Upper lobe of left lung (tissue), 6 donors: ENCODE measurements at regions not wholly inside any gene's neighbourhood (a gene's known extent, or its start where the extent isn't known, plus 50 kb on each side); places are given as distances from the start of the nearest gene placed in this dataset.

Experiments used
- ATAC-seq, 2 donors: fragments of 200-7000 bp; cut with Tn5 transposase; one replicate each; pipeline ENCODE4 v1.9.1; 2022; ENCODE audit warnings: mild to moderate bottlenecking in 2 of 2, moderate library complexity in 2 of 2; ENCODE audit not compliant: low FRiP score in 2 of 2
- DNase-seq, 2 donors: peaks; one replicate each; pipeline ENCODE4 v3.0.0-alpha.2; 2019 to 2020
- H3K27ac ChIP-seq, 4 donors: fragments of 200-600 bp; sonication (generic); one replicate each; pipeline ENCODE4 v1.5.1; 2016 to 2019
- H3K27me3 ChIP-seq, 4 donors: fragments of 200-600 bp; sonication (generic); one replicate each; pipeline ENCODE4 v1.5.1; 2017 to 2019
- H3K36me3 ChIP-seq, 4 donors: fragments of 200-600 bp; sonication (generic); one replicate each; pipeline ENCODE4 v1.5.1; 2016 to 2019
- H3K4me1 ChIP-seq, 4 donors: fragments of 200-600 bp; sonication (generic); one replicate each; pipeline ENCODE4 v1.5.1; 2018 to 2019
- H3K4me3 ChIP-seq, 4 donors: fragments of 200-600 bp; sonication (generic); one replicate each; pipeline ENCODE4 v1.5.1; 2017 to 2019; ENCODE audit warnings: mild to moderate bottlenecking in 2 of 4, moderate library complexity in 1 of 4
- H3K9me3 ChIP-seq, 4 donors: fragments of 200-600 bp; sonication (generic); one replicate each; pipeline ENCODE4 v1.5.1; 2018 to 2019
- EP300 ChIP-seq, 4 donors: sonication (generic); formaldehyde crosslinking; IDR thresholded peaks; one replicate each; pipeline ENCODE4 v1.5.1; 2017; ENCODE audit warnings: antibody characterized with exemption in 4 of 4, control low read depth in 2 of 4
- POLR2A ChIP-seq, 4 donors: fragments of 450-650 bp; IDR thresholded peaks; one replicate each; pipeline ENCODE4 v1.5.1; 2016 to 2017; ENCODE audit warnings: antibody characterized with exemption in 4 of 4, mild to moderate bottlenecking in 2 of 4
- POLR2AphosphoS5 ChIP-seq, 2 donors: sonication (generic); formaldehyde crosslinking; IDR thresholded peaks; one replicate each; pipeline ENCODE4 v1.5.1; 2017; ENCODE audit warnings: antibody characterized with exemption in 2 of 2
- WGBS, 2 donors: methylation state at CpG; one replicate each; pipeline ENCODE4 v1.1.5; 2017 to 2018; 5-methylcytosine and 5-hydroxymethylcytosine counted together
- TF ChIP-seq, protein P1 (sequence below), 6 experiments: fragments of 450-650 bp in 4 of 6; fragments of 200-600 bp in 2 of 6; sonication (generic) in 2 of 6; IDR thresholded peaks; one replicate each; pipeline ENCODE4 v1.5.1; 2016 to 2019; ENCODE audit warnings: antibody characterized with exemption in 6 of 6
- donor health status: DM: no; HTN: no; CAD: no; lungs with moderate emphysema.
- donor health status: DM: no; HTN: yes; CAD: no; lungs with severe emphysema.

GRCh38 chr14:101337053-101337452 lies 224.2 kb upstream of the DIO3 start:
- Histone ChIP-seq H3K36me3 (no peaks in the 10 kb centered on the region), H3K4me3 (no peak overlapping the region), H3K27ac (no peak overlapping the region), H3K9me3 (peaks cover 0 to 3% (median 0%) of the 10 kb centered on the region in 4 donors), H3K27me3 (no peaks in the 10 kb centered on the region), H3K4me1 (peaks cover 0 to 8% (median 0%) of the 10 kb centered on the region in 4 donors)
- DNase-seq: no peak
- TF ChIP-seq EP300 (IDR thresholded peaks at IDR 0.05) (no peak), POLR2AphosphoS5 (IDR thresholded peaks at IDR 0.05) (no peak), POLR2A (IDR thresholded peaks at IDR 0.05) (no peak)
- TF ChIP-seq, protein P1, sequence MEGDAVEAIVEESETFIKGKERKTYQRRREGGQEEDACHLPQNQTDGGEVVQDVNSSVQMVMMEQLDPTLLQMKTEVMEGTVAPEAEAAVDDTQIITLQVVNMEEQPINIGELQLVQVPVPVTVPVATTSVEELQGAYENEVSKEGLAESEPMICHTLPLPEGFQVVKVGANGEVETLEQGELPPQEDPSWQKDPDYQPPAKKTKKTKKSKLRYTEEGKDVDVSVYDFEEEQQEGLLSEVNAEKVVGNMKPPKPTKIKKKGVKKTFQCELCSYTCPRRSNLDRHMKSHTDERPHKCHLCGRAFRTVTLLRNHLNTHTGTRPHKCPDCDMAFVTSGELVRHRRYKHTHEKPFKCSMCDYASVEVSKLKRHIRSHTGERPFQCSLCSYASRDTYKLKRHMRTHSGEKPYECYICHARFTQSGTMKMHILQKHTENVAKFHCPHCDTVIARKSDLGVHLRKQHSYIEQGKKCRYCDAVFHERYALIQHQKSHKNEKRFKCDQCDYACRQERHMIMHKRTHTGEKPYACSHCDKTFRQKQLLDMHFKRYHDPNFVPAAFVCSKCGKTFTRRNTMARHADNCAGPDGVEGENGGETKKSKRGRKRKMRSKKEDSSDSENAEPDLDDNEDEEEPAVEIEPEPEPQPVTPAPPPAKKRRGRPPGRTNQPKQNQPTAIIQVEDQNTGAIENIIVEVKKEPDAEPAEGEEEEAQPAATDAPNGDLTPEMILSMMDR (IDR thresholded peaks at IDR 0.05): no peak
- WGBS, 2 donors: 83% methylated on average over 7 of the region's 7 CpGs
- no peak for ATAC-seq

DNA sequence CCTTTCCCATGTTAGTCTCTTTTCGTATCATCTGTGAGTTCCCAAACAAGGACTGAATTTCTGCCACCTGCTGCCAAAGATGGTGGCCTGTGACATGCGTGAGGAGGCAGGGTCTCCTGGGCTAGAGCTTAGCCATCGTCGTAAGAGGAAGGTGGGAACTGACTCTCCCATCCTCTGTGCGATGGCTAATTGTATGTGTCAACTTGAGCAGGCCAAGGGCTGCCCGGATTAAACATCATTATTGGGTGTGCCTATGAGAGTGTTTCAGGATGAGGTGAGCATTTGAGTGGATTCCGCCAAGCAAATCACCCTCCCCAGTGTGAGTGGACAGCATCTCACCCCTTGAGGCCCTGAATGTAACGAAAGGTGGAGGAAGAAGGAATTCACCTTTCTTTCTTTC lies 220.7 kb upstream of the DIO3 start:
- TF ChIP-seq POLR2A (IDR thresholded peaks at IDR 0.05) (no peak), POLR2AphosphoS5 (IDR thresholded peaks at IDR 0.05) (no peak), EP300 (IDR thresholded peaks at IDR 0.05) (no peak)
- TF ChIP-seq, protein P1 (IDR thresholded peaks at IDR 0.05): no peak
- no peaks in the 10 kb centered on the region for H3K36me3 ChIP-seq
- DNase-seq (no peak), ATAC-seq (no peak)
- no peak overlapping the region for H3K4me3 ChIP-seq
- H3K9me3 ChIP-seq: peaks cover 0 to 4% (median 0%) of the 10 kb centered on the region in 4 donors
- peaks cover 0 to 1% (median 0%) of the 10 kb centered on the region in 4 donors for H3K4me1 ChIP-seq
- no peak overlapping the region for H3K27ac ChIP-seq
- 92 to 94% methylated on average over 8 of the region's 8 CpGs for WGBS, 2 donors
- H3K27me3 ChIP-seq: no peaks in the 10 kb centered on the region

GRCh38 chr14:101347893-101348777 lies 213.2 kb upstream of the DIO3 start:
- H3K4me3 ChIP-seq: no peak overlapping the region
- 78 to 83% methylated on average over 7 to 8 of the region's 8 CpGs for WGBS, 2 donors
- H3K27me3 ChIP-seq: no peaks in the 10 kb centered on the region
- TF ChIP-seq, protein P1 (IDR thresholded peaks at IDR 0.05): no peak
- no peak for TF ChIP-seq POLR2A (IDR thresholded peaks at IDR 0.05)
- TF ChIP-seq POLR2AphosphoS5 (IDR thresholded peaks at IDR 0.05): no peak
- no peak for TF ChIP-seq EP300 (IDR thresholded peaks at IDR 0.05)
- H3K9me3 ChIP-seq: peaks cover 0 to 15% (median 0%) of the 10 kb centered on the region in 4 donors
- peak in 1 of 2 donors; percentile 29 for DNase-seq
- ATAC-seq: no peak
- H3K27ac ChIP-seq: no peak overlapping the region
- no peaks in the 10 kb centered on the region for H3K4me1 ChIP-seq
- H3K36me3 ChIP-seq: no peaks in the 10 kb centered on the region

GRCh38 chr14:101349108-101349507 lies 212.2 kb upstream of the DIO3 start:
- TF ChIP-seq POLR2AphosphoS5 (IDR thresholded peaks at IDR 0.05) (no peak), POLR2A (IDR thresholded peaks at IDR 0.05) (no peak), EP300 (IDR thresholded peaks at IDR 0.05) (no peak)
- TF ChIP-seq, protein P1 (IDR thresholded peaks at IDR 0.05): no peak
- Histone ChIP-seq H3K4me3 (no peak overlapping the region), H3K36me3 (no peaks in the 10 kb centered on the region), H3K4me1 (no peaks in the 10 kb centered on the region), H3K9me3 (peaks cover 0 to 16% (median 0%) of the 10 kb centered on the region in 4 donors), H3K27me3 (no peaks in the 10 kb centered on the region), H3K27ac (no peak overlapping the region)
- 89 to 100% methylated on average over 1 to 3 of the region's 3 CpGs for WGBS, 2 donors
- no peak for ATAC-seq
- peak in 1 of 2 donors; percentile 48 for DNase-seq
